GM23248 (cell line): ENCODE measurements at regions not wholly inside any gene's neighbourhood (a gene's known extent, or its start where the extent isn't known, plus 50 kb on each side); places are given as distances from the start of the nearest gene placed in this dataset.

Experiments used
- EZH2 ChIP-seq: fragments of 200-600 bp; sonication (generic); IDR thresholded peaks from 2 replicates; pipeline ENCODE4 v1.6.1; 2018; ENCODE audit warnings: antibody characterized with exemption, mild to moderate bottlenecking; ENCODE audit not compliant: insufficient read depth, poor library complexity, severe bottlenecking
- EZH2phosphoT487 ChIP-seq: fragments of 200-600 bp; sonication (generic); IDR thresholded peaks from 2 replicates; pipeline ENCODE4 v1.6.1; 2018; ENCODE audit warnings: antibody characterized with exemption, moderate library complexity, mild to moderate bottlenecking, low read depth; ENCODE audit not compliant: insufficient read depth

- no peak for TF ChIP-seq EZH2
- TF ChIP-seq EZH2phosphoT487: no peak
Measured at GRCh38 chr3:107308716-107309115, 68.5 kb upstream of the CCDC54 start.
